Upper lobe of left lung (tissue), 4 donors: ENCODE measurements at regions not wholly inside any gene's neighbourhood (a gene's known extent, or its start where the extent isn't known, plus 50 kb on each side); places are given as distances from the start of the nearest gene placed in this dataset.

Experiments
- EP300 ChIP-seq, 4 donors: sonication (generic); formaldehyde crosslinking; IDR thresholded peaks; one replicate each; pipeline ENCODE4 v1.5.1; 2017; ENCODE audit warnings: antibody characterized with exemption in 4 of 4, control low read depth in 2 of 4
- POLR2A ChIP-seq, 4 donors: fragments of 450-650 bp; IDR thresholded peaks; one replicate each; pipeline ENCODE4 v1.5.1; 2016 to 2017; ENCODE audit warnings: antibody characterized with exemption in 4 of 4, mild to moderate bottlenecking in 2 of 4
- TF ChIP-seq, protein P1 (sequence below), 6 experiments: fragments of 450-650 bp in 4 of 6; fragments of 200-600 bp in 2 of 6; sonication (generic) in 2 of 6; IDR thresholded peaks; one replicate each; pipeline ENCODE4 v1.5.1; 2016 to 2019; ENCODE audit warnings: antibody characterized with exemption in 6 of 6

GRCh38 chr14:53808042-53808441 lies 148.6 kb downstream of the BMP4 start:
- TF ChIP-seq EP300 (IDR thresholded peaks at IDR 0.05) (no peak), POLR2A (IDR thresholded peaks at IDR 0.05) (no peak)
- TF ChIP-seq, protein P1, sequence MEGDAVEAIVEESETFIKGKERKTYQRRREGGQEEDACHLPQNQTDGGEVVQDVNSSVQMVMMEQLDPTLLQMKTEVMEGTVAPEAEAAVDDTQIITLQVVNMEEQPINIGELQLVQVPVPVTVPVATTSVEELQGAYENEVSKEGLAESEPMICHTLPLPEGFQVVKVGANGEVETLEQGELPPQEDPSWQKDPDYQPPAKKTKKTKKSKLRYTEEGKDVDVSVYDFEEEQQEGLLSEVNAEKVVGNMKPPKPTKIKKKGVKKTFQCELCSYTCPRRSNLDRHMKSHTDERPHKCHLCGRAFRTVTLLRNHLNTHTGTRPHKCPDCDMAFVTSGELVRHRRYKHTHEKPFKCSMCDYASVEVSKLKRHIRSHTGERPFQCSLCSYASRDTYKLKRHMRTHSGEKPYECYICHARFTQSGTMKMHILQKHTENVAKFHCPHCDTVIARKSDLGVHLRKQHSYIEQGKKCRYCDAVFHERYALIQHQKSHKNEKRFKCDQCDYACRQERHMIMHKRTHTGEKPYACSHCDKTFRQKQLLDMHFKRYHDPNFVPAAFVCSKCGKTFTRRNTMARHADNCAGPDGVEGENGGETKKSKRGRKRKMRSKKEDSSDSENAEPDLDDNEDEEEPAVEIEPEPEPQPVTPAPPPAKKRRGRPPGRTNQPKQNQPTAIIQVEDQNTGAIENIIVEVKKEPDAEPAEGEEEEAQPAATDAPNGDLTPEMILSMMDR (IDR thresholded peaks at IDR 0.05), result no peak
